MM.1S (cell line): ENCODE measurements at regions not wholly inside any gene's neighbourhood (a gene's known extent, or its start where the extent isn't known, plus 50 kb on each side); places are given as distances from the start of the nearest gene placed in this dataset.

Experiments used
- DNase-seq: peaks from one replicate; pipeline ENCODE4 v3.0.0-alpha.2; 2015
- H2AFZ ChIP-seq: fragments of 300-600 bp; sonication (generic); 2 replicates; pipeline ENCODE4 v1.6.0; 2016; ENCODE audit warnings: antibody characterized with exemption, low read length
- H3F3A ChIP-seq: fragments of 300-600 bp; sonication (generic); 2 replicates; pipeline ENCODE4 v1.6.1; 2016; ENCODE audit warnings: mild to moderate bottlenecking, antibody characterized with exemption, low read length, moderate library complexity, mixed read lengths; ENCODE audit not compliant: insufficient read depth
- H3K27ac ChIP-seq: fragments of 300-600 bp; sonication (generic); 2 replicates; pipeline ENCODE4 v1.5.1; 2016; ENCODE audit warnings: mild to moderate bottlenecking, low read length
- H3K27me3 ChIP-seq: fragments of 300-600 bp; sonication (generic); replicated peaks from 2 replicates; pipeline ENCODE4 v1.6.0; 2016; ENCODE audit warnings: low read length; ENCODE audit not compliant: insufficient read depth
- H3K36me3 ChIP-seq: fragments of 300-600 bp; sonication (generic); replicated peaks from 2 replicates; pipeline ENCODE4 v1.6.1; 2016; ENCODE audit warnings: mild to moderate bottlenecking, low read length, mixed read lengths; ENCODE audit not compliant: insufficient read depth
- H3K4me1 ChIP-seq: fragments of 300-600 bp; sonication (generic); 2 replicates; pipeline ENCODE4 v1.6.1; 2016; ENCODE audit warnings: low read length, mixed read lengths
- H3K4me2 ChIP-seq: fragments of 300-600 bp; sonication (generic); 2 replicates; pipeline ENCODE4 v1.6.0; 2016; ENCODE audit warnings: low read depth, low read length
- H3K4me3 ChIP-seq: fragments of 300-600 bp; sonication (generic); 2 replicates; pipeline ENCODE4 v1.5.1; 2016; ENCODE audit warnings: low read length, mixed read lengths
- H3K79me2 ChIP-seq: fragments of 300-600 bp; sonication (generic); 2 replicates; pipeline ENCODE4 v1.6.1; 2016; ENCODE audit warnings: mixed run types, low read length, mixed read lengths
- H3K9ac ChIP-seq: fragments of 300-600 bp; sonication (generic); 2 replicates; pipeline ENCODE4 v1.6.1; 2016; ENCODE audit warnings: low read length, mixed read lengths
- H3K9me2 ChIP-seq: fragments of 300-600 bp; sonication (generic); replicated peaks from 2 replicates; pipeline ENCODE4 v1.6.1; 2016; ENCODE audit warnings: mild to moderate bottlenecking, low read length, mixed read lengths; ENCODE audit not compliant: insufficient read depth
- H3K9me3 ChIP-seq: fragments of 300-600 bp; sonication (generic); replicated peaks from 2 replicates; pipeline ENCODE4 v1.6.1; 2016; ENCODE audit warnings: mild to moderate bottlenecking, low read length, mixed read lengths; ENCODE audit not compliant: insufficient read depth
- H4K20me1 ChIP-seq: fragments of 300-600 bp; sonication (generic); 2 replicates; pipeline ENCODE4 v1.6.1; 2016; ENCODE audit warnings: mild to moderate bottlenecking, low read length, moderate library complexity, mixed read lengths; ENCODE audit not compliant: insufficient read depth
- EZH2 ChIP-seq: fragments of 300-600 bp; sonication (generic); optimal IDR thresholded peaks from 2 replicates; pipeline ENCODE3; 2017; ENCODE audit warnings: low read depth, mild to moderate bottlenecking, antibody characterized with exemption, low read length, mixed read lengths
- EZH2phosphoT487 ChIP-seq: fragments of 300-600 bp; sonication (generic); IDR thresholded peaks from 2 replicates; pipeline ENCODE4 v1.6.1; 2018; ENCODE audit warnings: antibody characterized with exemption, low read length
- TF ChIP-seq, protein P1 (sequence below): fragments of 300-600 bp; sonication (generic); IDR thresholded peaks from 2 replicates; pipeline ENCODE4 v1.5.1; 2016; ENCODE audit warnings: antibody characterized with exemption, low read length, mixed read lengths

DNA sequence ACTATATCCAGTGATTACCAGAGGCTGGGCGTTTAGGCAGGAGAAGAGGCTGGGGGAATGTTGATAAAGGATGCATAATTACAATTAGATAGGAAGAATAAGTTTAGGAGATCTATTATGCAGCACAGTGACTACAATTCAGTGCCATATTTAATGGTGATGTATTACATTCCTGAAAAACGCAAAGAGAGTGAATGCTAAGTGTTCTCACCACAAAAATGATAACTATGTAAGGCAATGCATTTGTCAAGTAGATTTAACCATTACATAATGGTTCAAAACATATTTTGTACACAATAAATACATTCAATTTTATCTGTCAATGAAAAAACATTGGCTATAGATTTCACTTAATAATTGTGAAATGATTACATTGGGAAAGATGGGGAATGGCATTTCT, 548.9 kb downstream of the NUF2 start:
- DNase-seq = no peak
- Histone ChIP-seq H3K36me3 (no peaks in the 10 kb centered on the region), H3F3A (no peaks in the 10 kb centered on the region), H3K27me3 (no peaks in the 10 kb centered on the region), H4K20me1 (no peaks in the 10 kb centered on the region), H3K9ac (no peak overlapping the region), H3K9me2 (no peaks in the 10 kb centered on the region), H3K9me3 (no peaks in the 10 kb centered on the region), H2AFZ (no peak overlapping the region), H3K4me1 (no peaks in the 10 kb centered on the region), H3K79me2 (no peaks in the 10 kb centered on the region), H3K4me3 (no peak overlapping the region), H3K4me2 (no peak overlapping the region), H3K27ac (no peak overlapping the region)
- TF ChIP-seq EZH2 = no peak
- TF ChIP-seq, protein P1, sequence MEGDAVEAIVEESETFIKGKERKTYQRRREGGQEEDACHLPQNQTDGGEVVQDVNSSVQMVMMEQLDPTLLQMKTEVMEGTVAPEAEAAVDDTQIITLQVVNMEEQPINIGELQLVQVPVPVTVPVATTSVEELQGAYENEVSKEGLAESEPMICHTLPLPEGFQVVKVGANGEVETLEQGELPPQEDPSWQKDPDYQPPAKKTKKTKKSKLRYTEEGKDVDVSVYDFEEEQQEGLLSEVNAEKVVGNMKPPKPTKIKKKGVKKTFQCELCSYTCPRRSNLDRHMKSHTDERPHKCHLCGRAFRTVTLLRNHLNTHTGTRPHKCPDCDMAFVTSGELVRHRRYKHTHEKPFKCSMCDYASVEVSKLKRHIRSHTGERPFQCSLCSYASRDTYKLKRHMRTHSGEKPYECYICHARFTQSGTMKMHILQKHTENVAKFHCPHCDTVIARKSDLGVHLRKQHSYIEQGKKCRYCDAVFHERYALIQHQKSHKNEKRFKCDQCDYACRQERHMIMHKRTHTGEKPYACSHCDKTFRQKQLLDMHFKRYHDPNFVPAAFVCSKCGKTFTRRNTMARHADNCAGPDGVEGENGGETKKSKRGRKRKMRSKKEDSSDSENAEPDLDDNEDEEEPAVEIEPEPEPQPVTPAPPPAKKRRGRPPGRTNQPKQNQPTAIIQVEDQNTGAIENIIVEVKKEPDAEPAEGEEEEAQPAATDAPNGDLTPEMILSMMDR = no peak
- no peak for TF ChIP-seq EZH2phosphoT487

DNA sequence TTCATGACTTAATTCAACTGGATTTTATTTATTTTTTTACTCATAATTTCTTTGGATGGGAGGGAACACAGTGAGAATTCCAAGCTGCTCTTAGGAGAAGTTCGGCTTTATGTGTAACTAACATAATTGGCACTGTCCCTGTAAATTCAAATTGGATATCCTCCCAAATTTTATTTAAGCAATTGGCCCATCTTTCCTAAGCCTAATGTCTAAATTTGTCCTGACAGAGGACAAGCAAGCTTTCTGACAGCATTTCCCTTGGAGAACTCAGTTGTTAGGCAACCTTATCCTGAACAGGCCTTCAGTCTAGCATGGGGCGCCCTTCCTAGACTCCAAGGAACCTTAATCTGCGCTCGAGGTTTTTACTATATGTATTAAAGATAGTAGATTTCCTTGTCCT, 550.3 kb downstream of the NUF2 start:
- Histone ChIP-seq H3F3A (no peaks in the 10 kb centered on the region), H3K9me2 (no peaks in the 10 kb centered on the region), H3K27me3 (no peaks in the 10 kb centered on the region), H3K4me2 (no peak overlapping the region), H3K4me1 (no peaks in the 10 kb centered on the region), H3K36me3 (no peaks in the 10 kb centered on the region), H3K79me2 (no peaks in the 10 kb centered on the region), H3K9ac (no peak overlapping the region), H4K20me1 (no peaks in the 10 kb centered on the region), H2AFZ (no peak overlapping the region), H3K4me3 (no peak overlapping the region), H3K27ac (no peak overlapping the region), H3K9me3 (no peaks in the 10 kb centered on the region)
- TF ChIP-seq EZH2 (no peak), EZH2phosphoT487 (no peak)
- TF ChIP-seq, protein P1 = no peak
- no peak for DNase-seq

DNA sequence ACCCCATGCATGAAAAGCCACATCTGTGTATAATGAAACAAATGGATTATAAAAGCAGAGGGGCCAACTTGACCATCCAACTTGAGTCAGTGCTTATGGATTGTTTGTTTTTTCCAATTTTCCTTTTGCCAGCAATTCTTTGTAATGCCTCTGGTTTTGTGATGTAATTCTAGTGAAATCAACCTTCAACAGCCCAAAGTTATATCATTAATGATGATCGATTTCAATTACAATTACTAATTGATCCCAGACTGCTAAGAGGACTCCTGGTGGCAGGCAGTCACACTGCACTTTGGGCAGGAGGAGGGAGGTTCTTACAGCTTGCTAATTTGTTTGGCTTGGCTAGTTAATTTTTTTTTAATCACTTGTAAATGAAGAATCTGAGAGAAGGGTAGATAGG, 552.3 kb downstream of the NUF2 start:
- Histone ChIP-seq H4K20me1 (no peaks in the 10 kb centered on the region), H3K4me1 (no peaks in the 10 kb centered on the region), H3K9me3 (no peaks in the 10 kb centered on the region), H3K9me2 (no peaks in the 10 kb centered on the region), H3K27me3 (no peaks in the 10 kb centered on the region), H2AFZ (no peak overlapping the region), H3K9ac (no peak overlapping the region), H3K79me2 (no peaks in the 10 kb centered on the region), H3K4me3 (no peak overlapping the region), H3K27ac (no peak overlapping the region), H3K4me2 (no peak overlapping the region), H3K36me3 (no peaks in the 10 kb centered on the region), H3F3A (no peaks in the 10 kb centered on the region)
- TF ChIP-seq EZH2 = no peak
- no peak for TF ChIP-seq EZH2phosphoT487
- TF ChIP-seq, protein P1 = peak; percentile 49
- DNase-seq = no peak
